ENCODE measurements at regions not wholly inside any gene's neighbourhood (a gene's known extent, or its start where the extent isn't known, plus 50 kb on each side); places are given as distances from the start of the nearest gene placed in this dataset.

DNA sequence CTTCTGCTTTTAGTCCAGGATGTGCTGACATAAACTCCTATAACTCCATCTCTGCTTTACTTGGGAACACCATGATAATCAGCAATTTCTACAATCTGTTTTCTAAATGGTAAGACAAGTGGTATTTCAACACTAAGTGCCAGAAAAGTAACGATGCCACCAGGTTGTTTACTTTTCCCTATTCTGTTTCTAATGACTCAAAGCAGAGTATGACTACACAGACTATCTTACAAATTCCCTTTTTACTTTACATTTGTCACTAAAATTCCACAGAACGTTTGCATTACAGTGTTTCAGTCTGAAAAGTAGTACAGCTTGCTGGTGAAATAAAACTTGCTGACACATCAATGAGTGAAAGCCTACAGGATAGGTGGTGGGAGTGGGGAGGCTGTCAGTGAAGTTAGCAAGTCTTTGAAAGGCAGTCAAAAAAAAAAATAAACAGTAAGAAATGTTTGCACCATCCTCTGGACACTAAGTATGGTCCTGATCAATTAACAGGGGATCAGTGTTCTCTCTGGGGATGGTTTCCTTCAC lies 186.5 kb downstream of the LURAP1L start (continued):
- TF ChIP-seq CTCF (conservative IDR thresholded peaks at IDR 0.05; ENCODE audit: low read depth in 2 of 2) (no peak), CREB1 (CRISPR knock-in tag; IDR thresholded peaks at IDR 0.05; ENCODE audit: low read depth) (no peak), NANOG (IDR thresholded peaks at IDR 0.05; ENCODE audit: borderline replicate concordance) (no peak), ZNF114 (CRISPR knock-in tag; IDR thresholded peaks at IDR 0.05) (no peak), POLR2AphosphoS5 (IDR thresholded peaks at IDR 0.05; ENCODE audit: low read depth) (no peak)

DNA sequence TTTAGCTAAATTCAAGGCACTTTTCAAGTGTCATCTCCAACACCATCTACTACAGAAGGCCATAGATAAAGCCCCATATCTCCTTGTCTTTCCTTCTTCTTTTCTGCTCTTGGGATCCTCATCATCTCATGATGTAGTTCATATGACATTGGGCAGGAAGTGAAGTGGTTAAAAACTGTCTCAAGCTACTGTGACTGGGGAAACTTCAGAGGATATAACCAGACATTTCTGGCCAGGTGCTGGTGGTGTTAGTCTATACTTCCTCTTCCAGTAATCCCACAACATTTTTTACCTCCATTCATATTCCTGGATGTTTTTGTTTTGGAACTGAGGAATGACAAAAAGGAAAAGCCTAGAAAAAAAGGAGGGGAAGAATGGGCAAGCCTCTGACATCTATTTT lies 188.7 kb downstream of the LURAP1L start:
- Mint-ChIP-seq H3K27ac (no peak overlapping the region), H3K4me3 (no peak overlapping the region), H3K4me1 (0 out of 3 replicates have a peak, but pooled peaks cover 4% of the 10 kb centered on the region), H3K36me3 (ENCODE audit: low read depth) (peaks cover 10% of the 10 kb centered on the region), H3K9me3 (peaks cover 10% of the 10 kb centered on the region), H3K27me3 (ENCODE audit: insufficient read depth, low read depth, poor library complexity) (no peaks in the 10 kb centered on the region)
- 0 out of 2 replicates have a peak, but pooled peaks cover 4% of the 10 kb centered on the region for H3K4me1 ChIP-seq (ENCODE audit: insufficient read depth)
- no peaks in the 10 kb centered on the region for H3K79me2 ChIP-seq (replicated peaks; ENCODE audit: insufficient read depth)
- H3K36me3 ChIP-seq (ENCODE audit: insufficient read depth): 0 out of 2 replicates have a peak, but pooled peaks cover 6% of the 10 kb centered on the region
- H3K27ac ChIP-seq (ENCODE audit: low read depth): no peak overlapping the region
- H3K4me3 ChIP-seq: no peak overlapping the region
- no peaks in the 10 kb centered on the region for H3F3A ChIP-seq (replicated peaks; ENCODE audit: low read depth)
- DNase-seq (ENCODE audit: low spot score): no peak
- H3K9me2 ChIP-seq (ENCODE audit: insufficient read depth): peaks cover 14% of the 10 kb centered on the region
- ATAC-seq: no peak
- no peak overlapping the region for H3K4me2 ChIP-seq
- H2AFZ ChIP-seq: no peak overlapping the region
- no peaks in the 10 kb centered on the region for H4K20me1 ChIP-seq (replicated peaks; ENCODE audit: insufficient read depth)
- H3K27me3 ChIP-seq (ENCODE audit: insufficient read depth): no peaks in the 10 kb centered on the region
- TF ChIP-seq CREB1 (CRISPR knock-in tag; IDR thresholded peaks at IDR 0.05; ENCODE audit: low read depth) (no peak), EZH2phosphoT487 (IDR thresholded peaks at IDR 0.05; ENCODE audit: unreplicated experiment) (no peak), POLR2AphosphoS5 (IDR thresholded peaks at IDR 0.05; ENCODE audit: low read depth) (no peak), CTCF (conservative IDR thresholded peaks at IDR 0.05; ENCODE audit: low read depth in 2 of 2) (no peak), ZNF331 (CRISPR knock-in tag; IDR thresholded peaks at IDR 0.05; ENCODE audit: low read depth) (no peak), ZNF462 (CRISPR knock-in tag; IDR thresholded peaks at IDR 0.05) (no peak), NANOG (IDR thresholded peaks at IDR 0.05; ENCODE audit: borderline replicate concordance) (no peak), STAT1 (IDR thresholded peaks at IDR 0.05; ENCODE audit: unreplicated experiment) (no peak), ETS1 (IDR thresholded peaks at IDR 0.05) (no peak), JUNB (IDR thresholded peaks at IDR 0.05; ENCODE audit: unreplicated experiment) (no peak), ZNF114 (CRISPR knock-in tag; IDR thresholded peaks at IDR 0.05) (no peak)

All from GM23338 (cell line).